ENCODE measurements at regions not wholly inside any gene's neighbourhood (a gene's known extent, or its start where the extent isn't known, plus 50 kb on each side); places are given as distances from the start of the nearest gene placed in this dataset.
"Not testable (repeated sequence)": the region's sequence is repeated elsewhere in the genome, so short reads cannot be mapped to it uniquely, and the experiment has no call there.

DNA sequence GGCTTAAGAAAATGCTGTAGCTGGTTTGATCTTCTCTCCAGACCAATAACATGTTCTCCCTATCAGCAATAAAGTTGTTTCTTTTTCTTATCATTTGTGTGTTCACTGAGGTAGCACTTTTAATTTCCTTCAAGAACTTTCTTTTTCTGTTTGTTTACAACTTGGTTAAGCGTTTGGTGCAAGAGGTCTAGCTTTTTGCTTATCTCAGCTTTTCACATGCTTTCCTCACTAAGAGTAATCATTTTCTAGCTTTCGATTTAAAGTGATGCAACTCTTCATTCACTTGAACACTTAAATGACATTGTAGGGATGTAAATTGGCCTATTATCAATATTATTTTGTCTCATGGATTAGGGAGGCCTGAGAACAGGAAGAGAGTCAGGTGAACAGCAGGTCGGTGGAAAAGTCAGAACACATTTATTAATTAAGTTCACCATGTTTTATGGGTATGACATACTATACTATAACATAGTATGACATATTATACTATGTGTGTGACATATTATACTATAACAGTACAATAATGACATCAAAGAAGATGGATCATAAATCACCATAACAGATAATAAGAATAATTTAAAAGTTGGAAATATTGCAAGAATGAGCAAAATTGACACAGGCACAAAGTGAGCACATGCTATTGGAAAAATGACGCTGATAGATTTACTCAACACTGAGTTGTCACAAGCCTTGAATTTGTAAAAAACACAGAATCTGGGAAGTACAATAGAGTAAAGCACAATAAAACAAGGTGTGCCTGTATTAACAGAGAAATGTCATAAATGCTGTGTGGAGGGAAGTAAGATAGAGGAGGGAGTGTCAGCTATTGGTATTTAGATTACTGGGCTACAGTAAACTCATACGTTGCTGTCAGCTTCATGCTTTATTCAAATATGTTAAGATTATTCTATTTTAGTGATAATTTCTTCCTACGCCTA lies 218.6 kb upstream of the SLC7A11 start:
- DNase-seq (no peak), ATAC-seq (peak; percentile 100)
- intact Hi-C loops (cut with DNase I, micrococcal nuclease): no loop called here

DNA sequence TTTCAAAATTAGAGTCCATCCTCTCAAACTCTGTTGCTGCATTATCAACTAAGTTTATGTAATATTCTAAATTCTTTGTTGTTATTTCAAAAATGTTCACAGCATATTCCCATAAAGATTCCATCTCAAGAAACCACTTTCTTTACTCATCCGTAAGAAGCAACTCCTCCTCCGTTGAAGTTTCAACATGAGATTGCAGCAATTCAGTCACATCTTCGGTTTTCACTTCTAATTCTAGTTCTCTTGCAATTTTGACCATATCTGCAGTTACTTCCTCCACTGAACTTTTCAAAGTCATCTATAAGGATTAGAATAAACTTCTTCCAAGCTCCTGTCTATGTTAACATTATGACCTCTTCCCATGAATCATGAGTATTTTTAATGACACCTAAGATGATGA lies 216.6 kb upstream of the SLC7A11 start:
- intact Hi-C loops (cut with DNase I, micrococcal nuclease): no loop called here
- ATAC-seq (no peak), DNase-seq (no peak)

DNA sequence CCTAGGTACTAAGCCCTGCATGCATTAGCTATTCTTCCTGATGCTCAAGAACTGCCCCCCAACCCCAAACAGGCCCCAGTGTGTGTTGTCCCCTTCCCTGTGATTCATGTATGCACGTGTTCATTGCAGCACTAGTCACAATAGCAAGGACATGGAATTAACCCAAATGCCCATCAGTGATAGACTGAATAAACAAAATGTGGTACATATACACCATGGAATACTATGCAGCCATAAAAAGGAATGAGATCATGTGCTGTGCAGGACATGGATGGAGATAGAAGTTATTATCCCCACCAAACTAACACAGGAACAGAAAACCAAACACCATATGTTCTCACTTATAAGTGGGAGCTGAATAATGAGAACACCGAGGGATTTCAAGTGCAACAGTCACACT lies 214.2 kb upstream of the SLC7A11 start:
- DNase-seq; intact Hi-C loops (cut with DNase I, micrococcal nuclease); ATAC-seq: not testable (repeated sequence)

DNA sequence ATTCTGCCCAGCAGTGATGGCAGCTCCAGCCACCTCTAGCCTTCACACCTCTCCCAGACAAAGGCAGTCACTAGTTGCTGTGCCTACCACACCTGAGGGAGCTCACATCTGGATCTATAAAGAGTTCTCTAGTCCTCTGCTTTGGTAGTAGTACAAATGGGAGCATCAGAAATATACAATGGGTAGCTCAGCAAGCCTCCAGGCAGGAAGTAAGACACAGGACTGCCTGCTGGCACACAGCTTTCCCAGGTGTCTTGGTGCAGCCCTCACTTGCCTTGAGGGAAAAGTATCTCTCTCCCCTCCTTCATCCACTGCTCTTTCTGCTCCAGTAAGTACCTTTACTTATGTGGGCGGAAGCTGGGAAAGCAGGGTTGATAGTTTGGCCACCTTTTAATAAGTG lies 212.9 kb upstream of the SLC7A11 start:
- ATAC-seq (no peak), DNase-seq (no peak)
- intact Hi-C loops (cut with DNase I, micrococcal nuclease): no loop called here

DNA sequence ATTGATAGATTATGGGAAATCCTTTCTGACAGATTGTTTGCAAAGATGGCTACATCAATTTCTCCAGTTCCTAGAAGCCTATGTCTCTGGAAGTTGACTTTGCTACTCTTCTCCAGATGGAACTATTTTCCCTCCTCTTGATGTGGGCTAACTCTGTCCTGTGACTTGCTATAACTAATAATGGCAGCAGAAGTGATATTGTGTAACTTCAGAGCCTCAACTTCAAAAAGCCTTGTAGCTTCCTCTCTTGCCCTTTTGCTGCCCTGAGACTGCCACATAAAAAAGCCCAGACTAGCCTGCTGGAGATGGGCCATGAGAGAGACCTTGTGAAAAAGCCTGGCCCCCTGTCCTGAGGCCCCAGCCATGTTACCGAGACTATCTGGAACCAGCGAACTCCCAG lies 210.7 kb upstream of the SLC7A11 start:
- DNase-seq: no peak
- ATAC-seq: no peak
- intact Hi-C loops (cut with DNase I, micrococcal nuclease): no loop called here

DNA sequence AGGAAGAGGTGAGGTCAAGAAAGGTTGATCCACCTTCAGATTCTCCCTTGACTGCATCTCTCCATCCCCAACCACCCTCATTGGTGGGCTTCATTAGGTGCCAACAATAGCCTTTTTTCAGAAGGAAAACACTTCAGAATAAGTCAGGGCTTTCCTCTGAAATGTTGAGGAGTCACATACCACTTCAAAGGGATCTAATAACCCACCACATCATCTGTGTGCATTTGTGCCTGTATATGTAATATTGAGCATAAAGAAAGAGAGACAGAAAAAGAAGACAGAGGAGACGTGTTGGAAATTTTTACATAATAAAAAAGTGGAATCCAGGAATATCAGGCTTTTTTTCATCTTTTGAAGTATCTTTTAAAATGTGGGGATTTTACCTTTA lies 209.1 kb upstream of the SLC7A11 start:
- intact Hi-C loops (cut with DNase I, micrococcal nuclease): no loop called here
- DNase-seq (no peak), ATAC-seq (no peak)

DNA sequence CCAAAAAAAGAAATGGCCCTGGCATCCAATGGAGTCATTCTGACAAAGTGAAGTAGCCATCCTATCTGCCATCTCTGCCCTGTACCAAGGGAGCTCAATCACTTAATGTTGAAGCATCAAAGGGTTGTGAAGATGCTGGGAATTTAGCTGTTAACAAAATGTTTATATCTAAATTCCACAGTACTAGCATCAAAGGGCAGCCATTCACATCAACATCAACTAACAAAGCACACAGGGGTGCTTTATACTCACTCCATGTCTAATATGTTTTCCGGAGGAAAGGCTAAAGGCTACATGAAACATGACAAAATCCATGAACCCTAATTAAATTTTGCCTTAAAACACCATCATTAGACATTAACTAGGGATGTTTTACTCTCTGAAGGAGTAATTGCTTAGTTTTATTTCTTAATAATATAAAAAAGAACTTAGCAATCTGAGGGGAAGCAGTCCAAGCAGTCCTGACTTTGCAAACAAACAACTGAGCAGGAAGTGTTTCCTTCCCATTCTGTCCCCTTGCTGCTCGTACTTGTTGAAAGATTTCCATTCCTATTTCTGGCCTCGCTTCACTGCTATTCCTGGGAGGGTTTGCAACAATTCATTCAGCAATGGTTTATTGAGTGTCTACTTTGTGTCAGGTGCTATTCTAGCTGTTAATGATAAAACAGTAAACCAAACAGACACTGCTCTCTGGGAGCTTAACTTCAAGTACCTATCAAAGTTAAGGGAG lies 208.6 kb upstream of the SLC7A11 start:
- ATAC-seq (no peak), DNase-seq (no peak)
- intact Hi-C loops (cut with DNase I, micrococcal nuclease): no loop called here

DNA sequence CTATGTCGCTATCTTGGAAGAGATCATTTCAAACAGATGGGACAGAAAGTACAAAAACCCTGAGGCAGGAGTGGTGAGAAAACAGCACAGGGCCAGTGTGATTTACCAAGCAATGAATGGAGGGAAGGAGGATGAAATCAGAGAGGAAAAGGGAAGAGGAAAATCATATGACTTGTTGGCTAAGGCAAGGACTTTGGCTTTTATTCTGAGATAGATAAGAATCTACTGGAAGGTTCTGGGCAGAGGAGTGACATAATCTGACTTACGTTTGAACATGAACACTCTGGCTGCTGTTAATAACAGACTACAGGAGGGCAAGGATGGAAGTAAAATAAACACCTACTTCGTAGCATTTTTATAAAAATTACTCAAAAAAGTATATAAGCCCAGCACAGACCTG lies 207.8 kb upstream of the SLC7A11 start:
- intact Hi-C loops (cut with DNase I, micrococcal nuclease): no loop called here
- DNase-seq (no peak), ATAC-seq (peak; percentile 74)

DNA sequence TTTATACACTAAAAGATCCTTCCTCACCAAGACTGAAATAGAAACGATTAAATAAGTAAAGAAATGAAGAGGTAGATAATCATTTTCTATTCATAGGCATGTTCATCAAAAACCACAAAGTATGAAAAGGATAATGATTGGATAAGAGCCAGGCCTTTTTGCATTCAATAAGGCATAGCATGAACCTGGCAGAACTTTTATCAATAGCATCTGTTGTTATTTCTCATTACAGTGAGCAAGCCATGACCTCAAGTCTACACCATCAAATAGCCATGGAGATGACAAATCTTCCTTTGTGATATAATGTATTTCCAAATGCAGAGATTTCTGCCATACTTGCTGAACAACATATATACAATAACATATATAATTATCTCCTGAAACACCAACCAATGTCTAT lies 206.0 kb upstream of the SLC7A11 start:
- ATAC-seq (no peak), DNase-seq (no peak)
- intact Hi-C loops (cut with DNase I, micrococcal nuclease): no loop called here

DNA sequence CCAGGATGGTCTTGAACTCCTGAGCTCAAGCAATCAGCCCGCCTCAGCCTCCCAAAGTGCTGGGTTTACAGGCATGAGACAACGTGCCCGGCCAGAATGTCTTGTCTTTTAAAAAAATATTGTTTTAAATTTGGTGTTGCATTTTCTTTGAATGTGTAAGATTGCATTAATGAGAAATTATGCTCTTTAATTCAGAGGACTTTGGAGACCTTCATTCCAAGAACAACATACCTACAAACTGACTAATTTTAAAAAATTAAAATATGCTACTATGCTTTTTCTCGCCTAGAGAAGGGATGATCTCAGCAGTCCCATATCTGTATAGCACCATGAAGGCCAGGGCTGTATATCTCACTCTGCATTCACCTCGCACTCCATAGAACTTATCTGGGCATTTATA lies 204.3 kb upstream of the SLC7A11 start:
- intact Hi-C loops (cut with DNase I, micrococcal nuclease): no loop called here
- ATAC-seq (no peak), DNase-seq (no peak)

DNA sequence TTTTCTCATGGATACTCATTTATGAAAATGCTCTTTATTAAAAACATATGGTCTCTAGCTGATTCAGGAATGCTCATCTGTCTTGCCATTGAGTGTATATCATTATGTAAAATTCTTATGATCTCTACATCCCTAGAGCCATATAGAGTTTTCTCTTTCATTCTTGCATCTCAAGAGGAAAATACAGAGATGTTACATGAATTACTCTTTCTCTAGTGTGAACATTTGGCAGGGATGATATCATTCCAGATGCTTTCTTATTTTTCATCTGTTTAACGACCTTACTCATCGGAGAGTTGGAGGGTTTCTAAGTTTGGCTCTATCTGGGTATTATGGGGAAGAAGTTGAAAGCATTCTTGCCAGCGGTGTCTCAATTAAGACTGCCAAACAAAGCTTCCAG lies 202.9 kb upstream of the SLC7A11 start:
- intact Hi-C loops (cut with DNase I, micrococcal nuclease): no loop called here
- DNase-seq: no peak

DNA sequence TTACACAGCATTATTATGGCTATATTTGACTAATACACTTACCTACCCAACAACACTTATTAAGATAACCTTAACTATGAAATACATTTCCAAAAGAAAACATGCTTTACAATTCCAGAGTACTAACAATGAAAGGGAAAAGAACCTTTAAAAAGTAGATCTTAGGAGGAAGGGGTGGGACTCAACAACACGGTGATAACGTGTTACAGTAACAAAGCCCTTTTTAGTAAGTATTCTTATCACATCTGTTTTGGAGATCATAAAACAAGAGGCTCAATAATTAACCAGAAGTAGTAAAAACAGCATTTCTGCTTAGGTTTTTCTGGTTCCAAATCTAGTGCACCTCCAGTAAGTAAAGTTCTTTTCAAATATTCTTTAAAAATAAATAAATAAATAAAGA lies 202.1 kb upstream of the SLC7A11 start:
- DNase-seq (no peak), ATAC-seq (peak; percentile 52)
- intact Hi-C loops (cut with DNase I, micrococcal nuclease): no loop called here

More for the DNA sequence above, 202.9 kb upstream of the SLC7A11 start:
- no peak for ATAC-seq

DNA sequence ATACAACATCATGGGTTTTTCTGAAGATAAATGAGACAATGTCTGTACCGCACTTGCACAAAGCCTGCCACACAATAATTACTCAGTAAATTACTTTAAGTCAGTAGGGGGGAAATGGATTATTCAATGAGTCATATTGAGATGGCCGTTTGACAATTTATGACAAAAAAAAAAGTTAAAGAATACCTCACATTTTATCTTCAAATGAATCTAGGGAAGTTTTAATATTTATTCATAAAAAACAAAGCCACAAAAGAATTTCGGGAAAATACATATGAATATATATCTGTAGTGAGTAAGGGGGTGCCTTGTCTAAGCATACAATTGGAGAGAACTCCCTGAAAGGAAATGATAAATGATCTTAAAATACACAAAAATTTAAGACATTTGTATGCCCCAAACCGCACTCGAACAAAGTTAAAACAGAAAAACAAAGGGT lies 197.0 kb upstream of the SLC7A11 start:
- intact Hi-C loops (cut with DNase I, micrococcal nuclease): no loop called here
- no peak for DNase-seq

DNA sequence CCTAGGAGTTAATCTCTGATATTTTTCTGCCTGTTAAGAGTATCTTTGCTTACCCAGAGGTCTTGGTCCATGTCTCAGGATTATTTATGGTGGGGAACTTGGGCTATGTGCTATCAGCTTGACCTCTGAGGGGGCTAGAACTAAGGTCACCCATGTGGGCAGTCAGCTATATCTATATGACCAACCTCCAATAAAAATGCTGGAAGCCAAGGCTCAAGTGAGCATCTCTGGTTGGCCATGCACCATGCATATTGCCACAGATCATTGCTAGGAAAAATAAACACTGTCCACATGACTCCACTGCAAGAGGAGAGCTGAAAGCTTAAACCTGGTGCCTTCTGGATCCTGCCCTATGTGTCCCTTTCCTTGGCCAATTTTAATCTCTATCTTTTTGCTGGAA lies 196.5 kb upstream of the SLC7A11 start:
- ATAC-seq: no peak
- intact Hi-C loops (cut with DNase I, micrococcal nuclease): no loop called here
- no peak for DNase-seq

More for the DNA sequence above, 197.0 kb upstream of the SLC7A11 start:
- no peak for ATAC-seq

DNA sequence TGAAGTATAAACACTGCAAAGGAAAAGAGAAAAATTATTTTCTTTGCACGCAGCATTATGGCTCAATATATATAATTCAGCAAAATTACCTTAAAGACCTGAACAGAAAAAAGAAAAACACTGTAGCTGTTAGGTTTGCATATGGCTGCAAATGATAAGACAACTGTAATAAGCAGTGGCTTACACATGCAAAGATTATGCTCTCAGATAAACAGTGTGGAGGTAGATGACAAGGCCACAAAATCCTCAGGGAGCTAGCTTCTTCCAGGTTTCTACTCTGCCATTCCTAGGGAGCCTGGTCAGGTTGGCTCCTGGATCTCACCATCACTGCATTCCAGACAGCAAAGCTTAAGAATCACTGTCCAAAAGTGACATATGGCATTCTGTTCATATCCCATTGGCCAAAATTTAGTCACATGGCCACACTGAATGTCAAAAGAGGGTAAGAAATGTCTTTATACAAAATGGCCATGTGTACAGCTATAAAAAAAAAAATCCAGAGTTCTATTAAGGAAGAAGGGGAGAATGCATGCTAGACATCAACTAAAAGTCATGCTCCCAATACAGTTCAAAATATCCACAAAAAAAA lies 195.2 kb upstream of the SLC7A11 start:
- intact Hi-C loops (cut with DNase I, micrococcal nuclease): no loop called here
- DNase-seq (no peak), ATAC-seq (no peak)

DNA sequence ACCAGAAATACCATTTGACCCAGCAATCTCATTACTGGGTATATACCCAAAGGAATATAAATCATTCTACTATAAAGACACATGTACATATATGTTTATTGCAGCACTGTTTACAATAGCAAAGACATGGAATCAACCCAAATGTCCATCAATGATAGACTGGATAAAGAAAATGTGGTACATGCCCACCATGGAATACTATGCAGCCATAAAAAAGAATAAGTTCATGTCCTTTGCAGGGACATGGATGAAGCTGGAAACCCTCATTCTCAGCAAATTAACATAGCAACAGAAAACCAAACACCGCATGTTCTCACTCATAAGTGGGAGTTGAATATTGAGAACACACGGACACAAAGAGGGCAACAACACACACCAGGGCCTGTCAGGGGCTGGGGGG lies 193.6 kb upstream of the SLC7A11 start:
- ATAC-seq; intact Hi-C loops (cut with DNase I, micrococcal nuclease); DNase-seq: not testable (repeated sequence)

DNA sequence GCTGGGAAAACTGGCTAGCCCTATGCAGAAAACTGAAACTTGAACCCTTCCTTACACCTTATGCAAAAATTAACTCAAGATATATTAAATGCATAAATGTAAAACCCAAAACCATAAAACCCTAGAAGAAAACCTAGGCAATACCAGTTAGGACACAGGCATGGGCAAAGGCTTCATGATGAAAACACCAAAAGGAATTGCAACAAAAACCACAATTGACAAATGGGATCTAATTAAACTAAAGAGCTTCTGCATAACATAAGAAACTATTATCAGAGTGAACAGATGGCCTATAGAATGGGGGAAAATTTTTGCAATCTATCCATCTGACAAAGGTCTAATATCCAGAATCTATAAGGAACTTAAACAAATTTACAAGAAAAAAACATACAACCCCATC lies 192.9 kb upstream of the SLC7A11 start:
- DNase-seq; ATAC-seq; intact Hi-C loops (cut with DNase I, micrococcal nuclease): not testable (repeated sequence)

DNA sequence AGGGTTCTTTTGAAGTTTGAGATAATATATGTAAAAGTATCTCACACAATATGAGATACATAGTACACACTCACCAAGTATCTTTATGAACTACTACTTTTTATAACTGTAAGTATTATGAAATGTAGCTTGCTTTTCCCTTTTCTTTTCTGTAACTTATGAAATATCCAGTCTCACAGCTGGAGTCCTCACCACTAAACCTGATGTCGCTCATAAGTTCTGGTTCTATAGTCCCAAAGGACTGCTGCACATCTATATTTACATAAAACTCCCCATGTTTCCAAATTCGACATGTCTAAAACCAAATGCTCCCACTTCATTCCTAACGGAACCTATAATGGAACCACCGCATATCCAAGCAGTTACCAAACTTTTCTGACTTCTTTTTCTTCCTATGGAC lies 186.5 kb upstream of the SLC7A11 start:
- intact Hi-C loops (cut with DNase I, micrococcal nuclease): no loop called here
- ATAC-seq: no peak
- DNase-seq: no peak

DNA sequence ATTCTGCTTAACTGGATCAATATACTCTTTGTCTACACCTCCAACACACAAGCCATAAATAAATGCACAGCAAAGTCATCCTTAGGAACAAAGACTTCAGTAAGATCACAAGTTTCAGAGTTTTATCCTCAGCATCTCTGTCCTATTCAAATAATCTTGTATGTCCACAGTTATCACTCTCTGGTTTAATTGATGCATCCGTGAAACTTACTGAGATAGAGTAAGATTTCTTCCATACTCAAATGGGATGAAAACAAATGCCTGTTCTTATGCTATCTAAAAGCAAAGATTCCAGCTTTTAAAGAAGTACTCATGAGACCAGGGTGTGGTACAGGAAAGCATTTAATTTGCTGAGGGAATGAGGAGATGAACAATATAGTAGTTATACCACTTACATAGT lies 184.6 kb upstream of the SLC7A11 start:
- ATAC-seq: no peak
- no peak for DNase-seq
- intact Hi-C loops (cut with DNase I, micrococcal nuclease): no loop called here

DNA sequence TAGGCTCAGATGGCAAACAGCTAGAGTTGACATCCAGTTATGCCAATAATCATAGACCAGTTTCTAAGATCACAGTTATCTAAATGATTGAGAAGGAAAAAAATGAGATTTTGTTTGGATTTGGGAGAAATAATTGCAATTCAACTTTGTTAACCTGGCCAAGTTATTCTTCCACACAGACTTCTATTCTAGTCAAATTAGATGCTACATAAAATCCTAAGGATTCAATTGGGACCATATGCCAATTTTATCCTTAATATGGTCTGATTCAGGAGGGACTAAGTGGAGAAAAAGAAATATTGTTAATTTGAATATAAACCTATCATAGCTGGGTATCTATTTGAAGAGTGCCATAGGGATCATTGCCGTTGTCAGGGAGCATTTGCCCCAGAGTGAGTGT lies 178.3 kb upstream of the SLC7A11 start:
- DNase-seq (no peak), ATAC-seq (no peak)
- intact Hi-C loops (cut with DNase I, micrococcal nuclease): no loop called here

Data from left colon (tissue), 2 donors.